ENCODE measurements at regions not wholly inside any gene's neighbourhood (a gene's known extent, or its start where the extent isn't known, plus 50 kb on each side); places are given as distances from the start of the nearest gene placed in this dataset.
"Not testable (repeated sequence)": the region's sequence is repeated elsewhere in the genome, so short reads cannot be mapped to it uniquely, and the experiment has no call there.

DNA sequence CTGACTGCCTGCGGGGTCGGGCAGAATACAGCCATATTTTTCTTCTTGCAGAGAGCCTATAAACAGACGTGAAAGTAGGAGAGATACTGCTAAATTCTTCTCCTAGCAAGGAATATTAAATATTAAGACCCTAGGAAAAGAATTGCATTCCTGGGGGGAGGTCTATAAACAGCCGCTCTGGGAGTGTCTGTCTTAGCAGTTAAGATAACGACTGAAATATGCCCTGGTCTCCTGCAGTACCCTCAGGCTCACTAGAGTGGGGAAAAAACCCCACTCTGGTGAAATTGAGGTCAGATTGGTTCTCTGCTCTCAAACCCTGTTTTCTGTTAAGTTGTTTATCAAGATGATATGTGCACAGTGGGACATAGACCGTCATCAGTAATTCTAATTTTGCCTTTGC lies 85.3 kb upstream of the IMPG1 start:
- not testable (repeated sequence) for H3K14ac ChIP-seq (ENCODE audit: low read length); H2BK12ac ChIP-seq (ENCODE audit: low read length); H3K4ac ChIP-seq (ENCODE audit: low read depth, low read length); H3K79me1 ChIP-seq (ENCODE audit: low read length); H3K27me3 ChIP-seq (ENCODE audit: insufficient read depth, low read length); H2AK5ac ChIP-seq (ENCODE audit: low read length); H2BK5ac ChIP-seq (ENCODE audit: low read depth, low read length, poor library complexity); H3K4me1 ChIP-seq (ENCODE audit: control insufficient read depth in 1 of 2, insufficient read depth in 2 of 2, low read length in 2 of 2); H3K18ac ChIP-seq (ENCODE audit: low read length); H3K4me2 ChIP-seq (ENCODE audit: low read length); DNase-seq; H2AFZ ChIP-seq (ENCODE audit: insufficient read depth, low read length, poor library complexity); H3K36me3 ChIP-seq (ENCODE audit: control insufficient read depth in 1 of 2, insufficient read depth in 2 of 2, low read length in 2 of 2); H2BK120ac ChIP-seq (ENCODE audit: insufficient read depth, low read length, poor library complexity); H4K8ac ChIP-seq (ENCODE audit: low read depth, low read length); H3K23ac ChIP-seq (ENCODE audit: low read length); H3K9me3 ChIP-seq (ENCODE audit: insufficient read depth, low read depth, low read length); H3K4me3 ChIP-seq (ENCODE audit: low read depth, low read length); H4K91ac ChIP-seq (ENCODE audit: low read depth, low read length); H3K27ac ChIP-seq (ENCODE audit: low read depth, low read length); H4K12ac ChIP-seq (ENCODE audit: low read depth, low read length); H3K9ac ChIP-seq (ENCODE audit: low read length); H3K79me2 ChIP-seq (ENCODE audit: control insufficient read depth, insufficient read depth, low read length, poor library complexity)
- WGBS (ENCODE audit: extremely low coverage, insufficient coverage, insufficient read length), result no CpG with 5 or more reads among the region's 6 CpGs

DNA sequence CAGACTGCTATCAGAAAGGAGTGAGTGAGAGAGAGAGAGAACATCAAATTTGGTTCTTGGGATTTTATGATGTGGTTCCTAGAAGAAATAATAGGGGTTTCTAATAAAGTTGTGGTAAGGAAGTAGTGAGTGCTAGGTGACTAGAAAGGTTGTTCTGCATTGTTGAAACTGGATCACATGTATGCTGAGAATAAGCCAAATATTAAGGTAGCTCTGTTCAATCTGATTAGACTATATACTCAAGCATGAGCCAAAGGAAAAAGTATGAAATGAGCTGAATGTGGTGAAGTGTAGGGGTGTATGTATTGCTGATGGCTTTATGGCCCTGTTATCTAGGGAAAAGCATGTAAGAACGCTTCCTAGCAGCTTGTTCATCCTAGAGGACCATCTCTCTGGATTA lies 63.0 kb upstream of the IMPG1 start:
- Histone ChIP-seq H4K91ac (ENCODE audit: low read depth, low read length) (no peak overlapping the region), H3K27ac (ENCODE audit: low read depth, low read length) (no peak overlapping the region), H3K4me1 (ENCODE audit: control insufficient read depth in 1 of 2, insufficient read depth in 2 of 2, low read length in 2 of 2) (no peaks in the 10 kb centered on the region), H3K9me3 (ENCODE audit: insufficient read depth, low read depth, low read length) (no peaks in the 10 kb centered on the region), H3K79me1 (ENCODE audit: low read length) (no peaks in the 10 kb centered on the region), H3K9ac (ENCODE audit: low read length) (no peak overlapping the region), H3K4me3 (ENCODE audit: low read depth, low read length) (no peak overlapping the region), H4K8ac (ENCODE audit: low read depth, low read length) (no peak overlapping the region), H2BK12ac (ENCODE audit: low read length) (no peak overlapping the region), H2AK5ac (ENCODE audit: low read length) (no peak overlapping the region), H3K4me2 (ENCODE audit: low read length) (no peak overlapping the region), H2AFZ (ENCODE audit: insufficient read depth, low read length, poor library complexity) (no peak overlapping the region), H4K12ac (ENCODE audit: low read depth, low read length) (no peak overlapping the region), H2BK5ac (ENCODE audit: low read depth, low read length, poor library complexity) (no peak overlapping the region), H3K4ac (ENCODE audit: low read depth, low read length) (no peak overlapping the region), H3K79me2 (ENCODE audit: control insufficient read depth, insufficient read depth, low read length, poor library complexity) (no peaks in the 10 kb centered on the region), H3K23ac (ENCODE audit: low read length) (no peak overlapping the region), H3K27me3 (ENCODE audit: insufficient read depth, low read length) (no peaks in the 10 kb centered on the region), H3K18ac (ENCODE audit: low read length) (no peak overlapping the region), H3K36me3 (ENCODE audit: control insufficient read depth in 1 of 2, insufficient read depth in 2 of 2, low read length in 2 of 2) (peaks cover 0 to 2% of the 10 kb centered on the region in 2 experiments), H3K14ac (ENCODE audit: low read length) (no peak overlapping the region), H2BK120ac (ENCODE audit: insufficient read depth, low read length, poor library complexity) (no peak overlapping the region)
- no peak for DNase-seq
- no CpG with 5 or more reads among the region's 1 CpG for WGBS (ENCODE audit: extremely low coverage, insufficient coverage, insufficient read length)

DNA sequence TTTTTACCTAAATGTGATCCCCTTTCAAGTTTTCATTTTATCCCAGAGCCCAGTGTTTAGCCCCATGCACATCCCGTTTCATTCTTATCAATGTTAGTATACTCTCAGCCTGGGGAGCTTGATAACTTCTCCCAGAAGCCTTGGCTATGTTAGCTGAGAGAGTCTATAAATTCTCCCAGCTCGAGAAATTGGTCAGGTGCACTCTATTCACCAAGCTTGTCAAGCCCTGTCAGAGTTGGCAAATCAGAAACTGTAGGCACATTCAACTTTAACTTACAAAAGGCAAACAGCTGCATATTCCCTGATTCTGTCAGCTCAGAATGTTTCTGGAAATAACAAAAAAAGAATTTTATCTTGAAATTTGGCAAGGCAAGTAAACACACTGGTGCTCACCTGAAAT lies 62.2 kb upstream of the IMPG1 start:
- H3K9me3 ChIP-seq (ENCODE audit: insufficient read depth, low read depth, low read length), result no peaks in the 10 kb centered on the region
- no peak overlapping the region for H2BK120ac ChIP-seq (ENCODE audit: insufficient read depth, low read length, poor library complexity)
- no peak for DNase-seq
- no peak overlapping the region for H4K8ac ChIP-seq (ENCODE audit: low read depth, low read length)
- H3K36me3 ChIP-seq (ENCODE audit: control insufficient read depth in 1 of 2, insufficient read depth in 2 of 2, low read length in 2 of 2), result peaks cover 0 to 2% of the 10 kb centered on the region in 2 experiments
- no peak overlapping the region for H4K91ac ChIP-seq (ENCODE audit: low read depth, low read length)
- H3K23ac ChIP-seq (ENCODE audit: low read length), result no peak overlapping the region
- H3K4me1 ChIP-seq (ENCODE audit: control insufficient read depth in 1 of 2, insufficient read depth in 2 of 2, low read length in 2 of 2), result no peaks in the 10 kb centered on the region
- H3K4ac ChIP-seq (ENCODE audit: low read depth, low read length), result no peak overlapping the region
- H3K9ac ChIP-seq (ENCODE audit: low read length), result no peak overlapping the region
- no peak overlapping the region for H2AFZ ChIP-seq (ENCODE audit: insufficient read depth, low read length, poor library complexity)
- no peaks in the 10 kb centered on the region for H3K79me2 ChIP-seq (ENCODE audit: control insufficient read depth, insufficient read depth, low read length, poor library complexity)
- H2BK5ac ChIP-seq (ENCODE audit: low read depth, low read length, poor library complexity), result no peak overlapping the region
- no peak overlapping the region for H3K14ac ChIP-seq (ENCODE audit: low read length)
- no peak overlapping the region for H3K4me2 ChIP-seq (ENCODE audit: low read length)
- no peak overlapping the region for H2AK5ac ChIP-seq (ENCODE audit: low read length)
- H3K27me3 ChIP-seq (ENCODE audit: insufficient read depth, low read length), result no peaks in the 10 kb centered on the region
- no peak overlapping the region for H3K27ac ChIP-seq (ENCODE audit: low read depth, low read length)
- H3K4me3 ChIP-seq (ENCODE audit: low read depth, low read length), result no peak overlapping the region
- H3K79me1 ChIP-seq (ENCODE audit: low read length), result no peaks in the 10 kb centered on the region
- no CpG with 5 or more reads among the region's 2 CpGs for WGBS (ENCODE audit: extremely low coverage, insufficient coverage, insufficient read length)
- no peak overlapping the region for H3K18ac ChIP-seq (ENCODE audit: low read length)
- H2BK12ac ChIP-seq (ENCODE audit: low read length), result no peak overlapping the region
- H4K12ac ChIP-seq (ENCODE audit: low read depth, low read length), result no peak overlapping the region

DNA sequence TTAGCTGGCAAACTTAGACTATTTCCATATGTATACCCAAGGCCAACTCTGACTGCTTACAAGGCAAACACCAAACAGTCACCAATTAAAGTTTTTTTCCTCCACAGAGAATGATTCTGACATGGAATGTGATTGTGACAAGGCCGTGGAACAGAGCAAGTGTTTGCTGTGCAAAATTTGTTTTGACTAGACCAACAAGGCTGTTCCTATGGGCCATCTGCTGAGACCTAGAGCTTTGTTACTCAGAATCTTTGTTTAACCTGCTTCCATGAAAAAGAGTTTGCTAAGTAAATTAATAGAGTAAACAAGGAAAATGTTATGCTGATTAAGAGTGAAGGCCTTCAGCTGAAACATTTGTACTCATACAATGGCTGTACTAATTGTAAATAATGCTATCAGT lies 51.6 kb upstream of the IMPG1 start:
- no peak overlapping the region for H3K27ac ChIP-seq (ENCODE audit: low read depth, low read length)
- no peak overlapping the region for H3K9ac ChIP-seq (ENCODE audit: low read length)
- H3K23ac ChIP-seq (ENCODE audit: low read length), result no peak overlapping the region
- no peaks in the 10 kb centered on the region for H3K36me3 ChIP-seq (ENCODE audit: control insufficient read depth in 1 of 2, insufficient read depth in 2 of 2, low read length in 2 of 2)
- no peak overlapping the region for H3K4me3 ChIP-seq (ENCODE audit: low read depth, low read length)
- H4K91ac ChIP-seq (ENCODE audit: low read depth, low read length), result no peak overlapping the region
- no peaks in the 10 kb centered on the region for H3K79me2 ChIP-seq (ENCODE audit: control insufficient read depth, insufficient read depth, low read length, poor library complexity)
- H2BK120ac ChIP-seq (ENCODE audit: insufficient read depth, low read length, poor library complexity), result no peak overlapping the region
- H3K27me3 ChIP-seq (ENCODE audit: insufficient read depth, low read length), result no peaks in the 10 kb centered on the region
- no CpG with 5 or more reads among the region's 1 CpG for WGBS (ENCODE audit: extremely low coverage, insufficient coverage, insufficient read length)
- H3K14ac ChIP-seq (ENCODE audit: low read length), result no peak overlapping the region
- no peak for DNase-seq
- H3K79me1 ChIP-seq (ENCODE audit: low read length), result no peaks in the 10 kb centered on the region
- H2BK5ac ChIP-seq (ENCODE audit: low read depth, low read length, poor library complexity), result no peak overlapping the region
- no peaks in the 10 kb centered on the region for H3K9me3 ChIP-seq (ENCODE audit: insufficient read depth, low read depth, low read length)
- H3K18ac ChIP-seq (ENCODE audit: low read length), result no peak overlapping the region
- no peak overlapping the region for H2AFZ ChIP-seq (ENCODE audit: insufficient read depth, low read length, poor library complexity)
- no peak overlapping the region for H4K8ac ChIP-seq (ENCODE audit: low read depth, low read length)
- H2BK12ac ChIP-seq (ENCODE audit: low read length), result no peak overlapping the region
- H2AK5ac ChIP-seq (ENCODE audit: low read length), result no peak overlapping the region
- H3K4me1 ChIP-seq (ENCODE audit: control insufficient read depth in 1 of 2, insufficient read depth in 2 of 2, low read length in 2 of 2), result no peaks in the 10 kb centered on the region
- no peak overlapping the region for H3K4me2 ChIP-seq (ENCODE audit: low read length)
- no peak overlapping the region for H4K12ac ChIP-seq (ENCODE audit: low read depth, low read length)
- H3K4ac ChIP-seq (ENCODE audit: low read depth, low read length), result no peak overlapping the region
